PFSK-1 (cell line): ENCODE measurements at regions not wholly inside any gene's neighbourhood (a gene's known extent, or its start where the extent isn't known, plus 50 kb on each side); places are given as distances from the start of the nearest gene placed in this dataset.

Experiments
- FOXP2 ChIP-seq: optimal IDR thresholded peaks from 2 replicates; pipeline ENCODE3; 2011; ENCODE audit warnings: borderline replicate concordance, control low read depth, inconsistent platforms; ENCODE audit not compliant: insufficient read depth; ENCODE audit errors: extremely low read length, extremely low read depth
- POLR2AphosphoS5 ChIP-seq: IDR thresholded peaks from 2 replicates; pipeline ENCODE4 v1.6.1; 2012; ENCODE audit warnings: low read depth, mild to moderate bottlenecking, control low read depth, low read length, moderate library complexity
- REST ChIP-seq, 2 experiments: IDR thresholded peaks; 2 replicates each; pipeline versions ENCODE4 v1.6.1 to v1.8.0; 2011 to 2012; ENCODE audit warnings: low read depth in 2 of 2, low read length in 2 of 2, control low read depth in 1 of 2, inconsistent platforms in 1 of 2, mild to moderate bottlenecking in 1 of 2, moderate library complexity in 1 of 2; ENCODE audit not compliant: insufficient read depth in 1 of 2
- SIN3A ChIP-seq: IDR thresholded peaks from 2 replicates; pipeline ENCODE4 v1.6.1; 2012; ENCODE audit warnings: mild to moderate bottlenecking, low read length, moderate library complexity, borderline replicate concordance; ENCODE audit not compliant: insufficient read depth
- TAF1 ChIP-seq: IDR thresholded peaks from 2 replicates; pipeline ENCODE4 v1.6.1; 2012; ENCODE audit warnings: low read length, control low read depth, borderline replicate concordance; ENCODE audit not compliant: insufficient read depth

GRCh38 chr2:236882930-236883329, 202.8 kb upstream of the COPS8 start:
- TF ChIP-seq FOXP2 = no peak
- TF ChIP-seq TAF1 = no peak
- no peak for TF ChIP-seq POLR2AphosphoS5
- no peak for TF ChIP-seq SIN3A
- no peak for TF ChIP-seq REST (IDR thresholded peaks at IDR 0.05; ENCODE audit: insufficient read depth in 1 of 2, low read depth in 2 of 2, low read length in 2 of 2)

- TF ChIP-seq SIN3A = no peak
- no peak for TF ChIP-seq REST (IDR thresholded peaks at IDR 0.05; ENCODE audit: insufficient read depth in 1 of 2, low read depth in 2 of 2, low read length in 2 of 2)
- TF ChIP-seq FOXP2 = no peak
- TF ChIP-seq TAF1 = no peak
Measured at GRCh38 chr2:236883819-236884218, 201.9 kb upstream of the COPS8 start.

- TF ChIP-seq SIN3A (no peak), POLR2AphosphoS5 (no peak), FOXP2 (no peak), TAF1 (no peak), REST (IDR thresholded peaks at IDR 0.05; ENCODE audit: insufficient read depth in 1 of 2, low read depth in 2 of 2, low read length in 2 of 2) (no peak)
Measured at GRCh38 chr2:236884569-236885175, 201.0 kb upstream of the COPS8 start.

- TF ChIP-seq REST (IDR thresholded peaks at IDR 0.05; ENCODE audit: insufficient read depth in 1 of 2, low read depth in 2 of 2, low read length in 2 of 2) = no peak
- TF ChIP-seq POLR2AphosphoS5 = no peak
- no peak for TF ChIP-seq FOXP2
- TF ChIP-seq SIN3A = no peak
- no peak for TF ChIP-seq TAF1
Measured at GRCh38 chr2:236886456-236886855, 199.2 kb upstream of the COPS8 start.

- TF ChIP-seq REST (IDR thresholded peaks at IDR 0.05; ENCODE audit: insufficient read depth in 1 of 2, low read depth in 2 of 2, low read length in 2 of 2) (no peak), FOXP2 (no peak)
Measured at GRCh38 chr2:236887531-236887930, 198.2 kb upstream of the COPS8 start.
